Panc1 (cell line): ENCODE measurements at regions not wholly inside any gene's neighbourhood (a gene's known extent, or its start where the extent isn't known, plus 50 kb on each side); places are given as distances from the start of the nearest gene placed in this dataset.

Experiments used
- ATAC-seq: fragments of 200-7000 bp; cut with Tn5 transposase; 2 replicates; pipeline ENCODE4 v1.9.1; 2020; ENCODE audit warnings: mild to moderate bottlenecking, moderate library complexity
- BruUV-seq: library from RNA; stranded (reverse); fragments of 400-500 nt; replicated peaks from 2 replicates; lab custom pipeline; 2021; lab: Mats Ljungman, UMichigan
- CTCF ChIA-PET: fragments of 300-600 bp; sonication (Branson Sonifier 250); formaldehyde crosslinking; loops from one replicate; lab custom pipeline; 2022; ENCODE audit warnings: antibody characterized with exemption; lab: Charles Lee
- POLR2A ChIA-PET: fragments of 300-600 bp; sonication (Branson Sonifier 250); formaldehyde crosslinking; loops from one replicate; lab custom pipeline; 2022; ENCODE audit warnings: antibody characterized with exemption; lab: Charles Lee
- DNase-seq: peaks from one replicate; pipeline ENCODE4 v3.0.0-alpha.2; 2010; ENCODE audit warnings: low read depth, low spot score
- H3K27ac ChIP-seq: 2 replicates; pipeline ENCODE4 v1.5.1; 2011; ENCODE audit warnings: mild to moderate bottlenecking, low read length, inconsistent platforms
- H3K27me3 ChIP-seq: fragments of 200-500 bp; sonication (Bioruptor generic); 2 replicates; pipeline ENCODE4 v1.6.0; 2014; ENCODE audit warnings: low read length, inconsistent platforms; ENCODE audit not compliant: control insufficient read depth, insufficient read depth
- H3K36me3 ChIP-seq: fragments of 200-500 bp; sonication (Bioruptor generic); 2 replicates; pipeline ENCODE4 v1.5.1; 2014; ENCODE audit warnings: inconsistent platforms, mild to moderate bottlenecking, low read length, moderate library complexity; ENCODE audit not compliant: control insufficient read depth, insufficient read depth
- H3K4me1 ChIP-seq: 2 replicates; pipeline ENCODE4 v1.5.1; 2011; ENCODE audit warnings: inconsistent platforms, mild to moderate bottlenecking, low read length, moderate library complexity; ENCODE audit not compliant: control insufficient read depth, insufficient read depth
- H3K4me3 ChIP-seq, 2 experiments: 2 replicates each; pipeline ENCODE4 v1.5.1; 2011 to 2012; ENCODE audit warnings: low read depth in 2 of 2, low read length in 2 of 2, mild to moderate bottlenecking in 2 of 2, inconsistent platforms in 1 of 2, moderate library complexity in 1 of 2
- H3K9me3 ChIP-seq: fragments of 200-500 bp; sonication (Bioruptor generic); 2 replicates; pipeline ENCODE4 v1.5.1; 2014; ENCODE audit warnings: low read depth, mild to moderate bottlenecking, inconsistent platforms, low read length, moderate library complexity; ENCODE audit not compliant: control insufficient read depth, insufficient read depth
- POLR2AphosphoS5 ChIP-seq: IDR thresholded peaks from 2 replicates; pipeline ENCODE4 v1.6.1; 2012; ENCODE audit warnings: mild to moderate bottlenecking, low read depth, low read length, moderate library complexity
- SIN3A ChIP-seq: IDR thresholded peaks from 2 replicates; pipeline ENCODE4 v1.6.1; 2012; ENCODE audit warnings: low read depth, mild to moderate bottlenecking, low read length, moderate library complexity, borderline replicate concordance; ENCODE audit not compliant: insufficient read depth
- TCF7L2 ChIP-seq: IDR thresholded peaks from 2 replicates; pipeline ENCODE4 v1.6.1; 2011; ENCODE audit warnings: mild to moderate bottlenecking, low read depth, low read length, inconsistent platforms
- in situ Hi-C: cut with HindIII; loops from 2 replicates; pipeline ENCODE4 v1.10.0; 2016; ENCODE audit warnings: low sequenced_read_pairs, low pct_unique_long_range_greater_than_20kb
- intact Hi-C: fragments of 100-400 bp; cut with micrococcal nuclease; formaldehyde crosslinking; loops from one replicate; pipeline ENCODE4 v1.10.0; 2022; ENCODE audit not compliant: unreplicated experiment
- TF ChIP-seq, protein P1 (sequence below): fragments of 450-650 bp; IDR thresholded peaks from 2 replicates; pipeline ENCODE4 v1.5.1; 2017; ENCODE audit warnings: mild to moderate bottlenecking
- TF ChIP-seq, protein P2 (sequence below), 2 experiments: IDR thresholded peaks; 2 replicates each; pipeline ENCODE4 v1.6.1; 2011 to 2012; ENCODE audit warnings: low read depth in 2 of 2, control low read depth in 1 of 2, low read length in 1 of 2, mild to moderate bottlenecking in 1 of 2, moderate library complexity in 1 of 2; ENCODE audit not compliant: insufficient read depth in 1 of 2

DNA sequence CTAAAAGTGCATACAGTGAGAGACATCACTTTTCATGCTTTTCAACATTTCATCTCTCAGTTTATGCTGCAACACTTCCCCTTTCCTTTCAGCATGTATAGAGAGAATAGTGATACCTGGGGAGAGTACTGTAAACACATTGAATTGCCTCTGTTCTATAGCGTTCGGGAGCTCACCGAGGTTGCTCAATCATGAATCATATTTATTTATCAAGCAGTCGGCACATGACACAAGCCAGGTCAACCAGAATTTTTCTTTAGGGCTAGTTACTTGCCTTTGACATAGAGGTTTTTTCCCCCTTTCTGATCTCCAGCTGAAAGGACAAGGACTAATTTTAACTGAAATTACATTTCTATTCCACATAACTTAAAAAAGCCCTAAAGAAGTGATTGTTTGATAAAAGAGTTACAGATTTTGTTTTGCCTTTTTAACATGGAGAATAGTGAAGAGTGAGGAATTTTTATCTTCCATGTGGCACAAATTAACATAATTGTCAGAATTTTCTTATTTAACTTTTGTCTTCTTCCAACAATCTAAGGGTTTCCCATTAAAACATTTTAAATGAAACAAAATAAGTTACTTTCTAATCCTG is 690.9 kb upstream of the TMEFF2 start:
- H3K27ac ChIP-seq = no peak overlapping the region
- intact Hi-C loops (no loop called here), in situ Hi-C loops (no loop called here)
- no TSS peak for BruUV-seq
- no peaks in the 10 kb centered on the region for H3K27me3 ChIP-seq
- H3K4me3 ChIP-seq = no peak overlapping the region
- no peaks in the 10 kb centered on the region for H3K36me3 ChIP-seq
- ChIA-PET CTCF (no interaction called here), POLR2A (no interaction called here)
- TF ChIP-seq, protein P1, sequence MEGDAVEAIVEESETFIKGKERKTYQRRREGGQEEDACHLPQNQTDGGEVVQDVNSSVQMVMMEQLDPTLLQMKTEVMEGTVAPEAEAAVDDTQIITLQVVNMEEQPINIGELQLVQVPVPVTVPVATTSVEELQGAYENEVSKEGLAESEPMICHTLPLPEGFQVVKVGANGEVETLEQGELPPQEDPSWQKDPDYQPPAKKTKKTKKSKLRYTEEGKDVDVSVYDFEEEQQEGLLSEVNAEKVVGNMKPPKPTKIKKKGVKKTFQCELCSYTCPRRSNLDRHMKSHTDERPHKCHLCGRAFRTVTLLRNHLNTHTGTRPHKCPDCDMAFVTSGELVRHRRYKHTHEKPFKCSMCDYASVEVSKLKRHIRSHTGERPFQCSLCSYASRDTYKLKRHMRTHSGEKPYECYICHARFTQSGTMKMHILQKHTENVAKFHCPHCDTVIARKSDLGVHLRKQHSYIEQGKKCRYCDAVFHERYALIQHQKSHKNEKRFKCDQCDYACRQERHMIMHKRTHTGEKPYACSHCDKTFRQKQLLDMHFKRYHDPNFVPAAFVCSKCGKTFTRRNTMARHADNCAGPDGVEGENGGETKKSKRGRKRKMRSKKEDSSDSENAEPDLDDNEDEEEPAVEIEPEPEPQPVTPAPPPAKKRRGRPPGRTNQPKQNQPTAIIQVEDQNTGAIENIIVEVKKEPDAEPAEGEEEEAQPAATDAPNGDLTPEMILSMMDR = no peak
- TF ChIP-seq, protein P2, sequence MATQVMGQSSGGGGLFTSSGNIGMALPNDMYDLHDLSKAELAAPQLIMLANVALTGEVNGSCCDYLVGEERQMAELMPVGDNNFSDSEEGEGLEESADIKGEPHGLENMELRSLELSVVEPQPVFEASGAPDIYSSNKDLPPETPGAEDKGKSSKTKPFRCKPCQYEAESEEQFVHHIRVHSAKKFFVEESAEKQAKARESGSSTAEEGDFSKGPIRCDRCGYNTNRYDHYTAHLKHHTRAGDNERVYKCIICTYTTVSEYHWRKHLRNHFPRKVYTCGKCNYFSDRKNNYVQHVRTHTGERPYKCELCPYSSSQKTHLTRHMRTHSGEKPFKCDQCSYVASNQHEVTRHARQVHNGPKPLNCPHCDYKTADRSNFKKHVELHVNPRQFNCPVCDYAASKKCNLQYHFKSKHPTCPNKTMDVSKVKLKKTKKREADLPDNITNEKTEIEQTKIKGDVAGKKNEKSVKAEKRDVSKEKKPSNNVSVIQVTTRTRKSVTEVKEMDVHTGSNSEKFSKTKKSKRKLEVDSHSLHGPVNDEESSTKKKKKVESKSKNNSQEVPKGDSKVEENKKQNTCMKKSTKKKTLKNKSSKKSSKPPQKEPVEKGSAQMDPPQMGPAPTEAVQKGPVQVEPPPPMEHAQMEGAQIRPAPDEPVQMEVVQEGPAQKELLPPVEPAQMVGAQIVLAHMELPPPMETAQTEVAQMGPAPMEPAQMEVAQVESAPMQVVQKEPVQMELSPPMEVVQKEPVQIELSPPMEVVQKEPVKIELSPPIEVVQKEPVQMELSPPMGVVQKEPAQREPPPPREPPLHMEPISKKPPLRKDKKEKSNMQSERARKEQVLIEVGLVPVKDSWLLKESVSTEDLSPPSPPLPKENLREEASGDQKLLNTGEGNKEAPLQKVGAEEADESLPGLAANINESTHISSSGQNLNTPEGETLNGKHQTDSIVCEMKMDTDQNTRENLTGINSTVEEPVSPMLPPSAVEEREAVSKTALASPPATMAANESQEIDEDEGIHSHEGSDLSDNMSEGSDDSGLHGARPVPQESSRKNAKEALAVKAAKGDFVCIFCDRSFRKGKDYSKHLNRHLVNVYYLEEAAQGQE (IDR thresholded peaks at IDR 0.05; ENCODE audit: insufficient read depth in 1 of 2, low read depth in 2 of 2, low read length in 1 of 2) = no peak
- TF ChIP-seq POLR2AphosphoS5 (no peak), SIN3A (no peak), TCF7L2 (no peak)
- DNase-seq (no peak), ATAC-seq (no peak)
- H3K4me1 ChIP-seq = no peaks in the 10 kb centered on the region
- H3K9me3 ChIP-seq = no peaks in the 10 kb centered on the region

DNA sequence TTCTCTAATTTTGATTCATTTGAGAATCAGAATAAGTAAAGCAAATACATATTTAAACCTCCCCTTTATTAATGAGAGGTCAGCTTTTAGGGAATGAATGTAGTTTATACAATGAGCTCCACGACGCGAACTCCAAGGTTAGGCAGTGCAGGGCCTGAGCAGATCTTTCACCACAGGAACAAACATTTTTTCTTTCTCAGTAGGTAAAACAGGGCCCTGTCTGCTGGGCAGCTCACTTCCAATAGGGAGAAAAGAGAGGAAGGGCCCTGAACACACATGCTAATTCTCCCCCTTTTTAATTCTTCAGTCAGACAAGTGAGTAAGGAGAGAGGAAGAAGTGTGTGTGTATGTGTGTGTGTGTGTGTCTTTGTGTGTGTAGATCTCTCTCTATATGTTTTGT is 682.4 kb upstream of the TMEFF2 start:
- ATAC-seq = no peak
- no TSS peak for BruUV-seq
- H3K9me3 ChIP-seq = no peaks in the 10 kb centered on the region
- no peak overlapping the region for H3K4me3 ChIP-seq
- TF ChIP-seq POLR2AphosphoS5 (no peak), SIN3A (no peak), TCF7L2 (no peak)
- TF ChIP-seq, protein P2 (IDR thresholded peaks at IDR 0.05; ENCODE audit: insufficient read depth in 1 of 2, low read depth in 2 of 2, low read length in 1 of 2) = no peak
- TF ChIP-seq, protein P1 = no peak
- DNase-seq = no peak
- H3K4me1 ChIP-seq = no peaks in the 10 kb centered on the region
- H3K27me3 ChIP-seq = no peaks in the 10 kb centered on the region
- CTCF ChIA-PET = no interaction called here
- POLR2A ChIA-PET = no interaction called here
- in situ Hi-C loops (no loop called here), intact Hi-C loops (no loop called here)
- H3K36me3 ChIP-seq = no peaks in the 10 kb centered on the region
- H3K27ac ChIP-seq = no peak overlapping the region
